HG02610 (cell line): ENCODE measurements at regions not wholly inside any gene's neighbourhood (a gene's known extent, or its start where the extent isn't known, plus 50 kb on each side); places are given as distances from the start of the nearest gene placed in this dataset.
"Not testable (repeated sequence)": the region's sequence is repeated elsewhere in the genome, so short reads cannot be mapped to it uniquely, and the experiment has no call there.

ENCODE experiments used
- ATAC-seq: cut with Tn5 transposase; IDR thresholded peaks from one replicate; pipeline ENCODE4 v1.9.1; 2021; ENCODE audit warnings: mild to moderate bottlenecking, moderate library complexity; ENCODE audit not compliant: unreplicated experiment

DNA sequence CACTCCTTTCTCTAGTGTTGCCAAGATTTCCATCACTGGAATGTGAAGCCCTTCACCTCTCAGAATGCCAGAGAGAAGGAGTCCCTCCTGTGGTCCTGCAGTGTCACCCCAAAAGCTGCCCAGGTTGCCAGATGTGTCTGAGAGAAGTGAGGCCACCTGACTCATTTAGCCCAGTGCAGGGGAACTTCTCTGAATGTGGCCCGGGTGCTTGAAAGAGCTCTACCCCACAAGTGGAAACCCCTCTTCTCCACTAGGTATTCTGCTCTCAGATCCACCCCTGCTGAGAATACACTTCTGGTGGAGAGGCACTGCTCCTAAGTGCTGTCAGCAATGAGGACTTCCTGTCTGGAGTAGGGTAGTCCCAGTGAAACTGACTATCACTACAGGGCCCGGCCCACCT is 334.8 kb downstream of the ANAPC1 start:
- not testable (repeated sequence) for ATAC-seq

DNA sequence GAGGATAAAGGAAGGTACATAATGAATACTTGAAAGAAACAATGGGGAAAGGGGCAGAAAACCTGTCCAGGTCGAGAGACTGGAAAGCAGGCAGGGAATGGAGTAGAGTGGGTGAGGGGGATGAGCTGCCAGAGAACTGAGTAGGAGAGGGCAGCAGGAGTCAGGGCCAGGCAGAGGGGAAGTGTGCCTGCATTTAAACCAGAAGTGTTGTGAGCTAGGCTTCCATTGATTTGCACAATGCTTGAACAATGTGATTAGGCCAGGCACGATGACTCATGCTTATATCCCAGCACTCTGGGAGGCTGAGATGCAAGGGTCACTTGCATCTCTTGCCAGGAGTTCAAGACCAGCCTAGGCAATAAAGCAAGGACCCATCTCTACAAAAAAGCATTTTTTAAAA is 332.6 kb downstream of the ANAPC1 start:
- not testable (repeated sequence) for ATAC-seq

DNA sequence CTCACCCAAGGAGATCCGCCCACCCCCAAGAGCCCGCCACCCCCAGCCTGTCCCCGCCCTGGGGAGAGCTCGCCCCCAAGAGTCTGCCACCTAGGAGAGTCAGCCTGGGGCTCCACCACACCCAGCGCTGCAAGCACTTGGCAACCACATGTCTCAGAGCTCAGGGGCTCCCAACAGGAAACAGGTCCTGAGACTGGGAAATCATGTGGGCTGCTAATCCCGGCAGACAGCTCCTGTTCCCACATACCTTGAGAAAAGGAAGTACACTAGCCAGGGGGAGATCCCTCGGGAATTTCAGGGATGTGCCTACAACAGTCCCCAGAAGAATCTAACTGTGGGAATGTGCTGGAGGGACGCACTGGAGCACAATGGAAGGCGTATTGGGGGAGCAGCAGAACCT is 331.4 kb downstream of the ANAPC1 start:
- ATAC-seq: not testable (repeated sequence)

DNA sequence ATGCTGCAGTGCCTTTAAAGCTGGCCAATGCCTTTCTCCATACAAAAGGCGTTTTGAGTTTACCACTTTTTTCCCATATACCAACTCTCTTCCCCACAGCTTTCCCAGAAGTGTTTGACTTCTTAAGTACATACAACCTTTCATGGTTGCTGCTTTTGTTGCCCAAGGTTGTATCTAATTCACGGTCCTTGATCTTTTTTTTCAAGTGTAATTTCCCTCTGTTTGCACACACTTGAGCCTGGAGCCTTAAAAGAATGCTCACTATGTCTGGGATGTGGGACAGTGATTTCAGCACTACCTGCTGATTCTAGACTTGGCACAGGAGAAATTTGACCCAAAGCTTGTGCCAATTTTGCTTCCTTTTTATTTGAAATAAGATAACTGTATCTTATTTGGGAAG is 324.7 kb downstream of the ANAPC1 start:
- ATAC-seq: not testable (repeated sequence)

DNA sequence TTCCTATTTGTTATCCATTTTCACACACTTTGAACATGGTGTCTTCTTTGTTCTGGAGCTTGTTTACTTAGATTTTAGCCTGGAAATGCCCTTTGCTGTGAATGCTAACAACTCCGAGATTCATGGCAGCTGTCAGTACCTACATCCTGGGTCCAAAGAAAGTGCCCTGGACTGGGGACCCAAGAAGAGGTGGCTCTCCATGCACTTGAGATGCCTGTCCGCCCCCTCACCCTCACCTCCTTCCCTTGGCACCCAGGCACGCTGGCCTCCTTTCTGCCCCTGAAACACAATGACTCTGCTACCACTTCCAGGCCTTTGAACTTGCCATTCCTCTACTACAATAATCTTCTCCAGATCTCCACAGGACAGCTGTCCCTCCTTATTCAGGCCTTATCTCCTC is 324.2 kb downstream of the ANAPC1 start:
- ATAC-seq: not testable (repeated sequence)

DNA sequence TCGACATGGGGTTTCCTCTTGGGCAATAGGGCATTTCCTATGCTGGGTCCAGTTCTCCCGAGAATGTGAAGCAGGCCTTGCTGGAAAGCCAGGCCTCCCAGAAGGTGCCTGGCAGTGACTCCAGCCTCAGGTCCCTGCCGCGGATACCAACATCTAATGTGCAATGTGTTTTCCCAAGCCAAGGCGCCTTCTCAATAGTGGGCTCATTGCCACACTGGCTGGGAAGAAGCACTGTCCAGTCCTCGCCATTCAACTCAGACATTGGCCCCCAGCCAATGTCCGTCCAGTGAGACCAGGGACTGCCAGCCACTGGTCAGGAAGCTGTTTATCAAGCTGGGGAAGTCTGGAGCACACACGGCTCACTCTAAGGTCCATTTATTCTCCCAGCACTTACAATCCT is 317.9 kb downstream of the ANAPC1 start:
- ATAC-seq: not testable (repeated sequence)

DNA sequence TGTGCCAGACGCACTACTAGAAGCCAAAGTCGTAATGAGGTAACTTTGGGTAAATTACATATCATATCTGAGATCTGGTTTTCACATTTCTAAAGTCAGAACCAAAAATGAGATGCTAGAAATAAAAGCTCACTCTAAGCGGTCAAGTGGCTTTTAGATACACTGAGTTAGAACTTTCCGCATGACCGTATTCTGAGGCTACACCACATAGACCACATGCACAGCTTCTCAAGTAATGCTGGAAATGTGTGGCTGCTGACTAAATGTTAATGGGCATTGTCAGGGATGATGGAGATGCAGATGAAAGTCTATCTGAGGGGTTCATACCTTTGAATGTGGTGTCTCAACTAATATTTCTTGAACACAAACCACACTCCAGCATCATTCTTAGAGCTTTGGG is 316.8 kb downstream of the ANAPC1 start:
- not testable (repeated sequence) for ATAC-seq

DNA sequence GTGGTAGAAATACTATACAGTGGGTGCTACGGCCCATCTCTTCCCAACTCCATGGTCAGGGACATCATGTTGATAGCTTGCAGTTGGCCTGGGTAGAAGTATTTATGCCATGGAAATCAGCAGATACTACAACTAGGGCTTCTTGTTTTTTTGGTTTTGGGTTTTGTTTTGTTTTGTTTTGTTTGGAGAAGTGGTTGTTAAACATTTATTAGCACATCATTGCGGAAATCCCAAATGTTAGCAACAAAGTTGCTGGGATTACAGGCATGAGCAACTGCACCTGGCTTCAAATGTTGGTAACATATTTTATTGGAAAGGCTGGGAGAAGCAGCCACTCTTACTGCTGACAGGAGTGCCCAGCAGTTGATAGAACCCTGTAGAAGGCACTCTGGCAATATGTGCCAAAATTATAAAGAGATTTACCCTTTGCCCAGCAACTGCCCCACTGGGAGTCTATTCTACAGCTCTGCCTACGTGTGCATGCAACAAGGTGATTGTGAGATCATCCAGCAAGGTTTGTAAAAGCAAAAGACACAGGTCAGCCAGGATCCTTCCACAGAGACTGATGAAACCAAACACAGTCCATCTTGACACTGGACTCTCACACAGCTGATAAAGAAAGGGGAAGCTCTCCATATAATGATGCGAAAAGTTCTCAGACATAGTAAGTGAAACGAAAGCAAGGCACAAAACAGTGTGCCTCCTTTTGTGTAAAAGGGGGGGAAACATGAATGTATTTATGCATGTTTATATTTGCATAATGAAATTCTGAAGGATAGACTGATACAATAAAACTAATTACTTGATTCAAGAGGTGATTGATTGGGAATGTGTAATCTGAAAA is 314.4 kb downstream of the ANAPC1 start:
- ATAC-seq: not testable (repeated sequence)

DNA sequence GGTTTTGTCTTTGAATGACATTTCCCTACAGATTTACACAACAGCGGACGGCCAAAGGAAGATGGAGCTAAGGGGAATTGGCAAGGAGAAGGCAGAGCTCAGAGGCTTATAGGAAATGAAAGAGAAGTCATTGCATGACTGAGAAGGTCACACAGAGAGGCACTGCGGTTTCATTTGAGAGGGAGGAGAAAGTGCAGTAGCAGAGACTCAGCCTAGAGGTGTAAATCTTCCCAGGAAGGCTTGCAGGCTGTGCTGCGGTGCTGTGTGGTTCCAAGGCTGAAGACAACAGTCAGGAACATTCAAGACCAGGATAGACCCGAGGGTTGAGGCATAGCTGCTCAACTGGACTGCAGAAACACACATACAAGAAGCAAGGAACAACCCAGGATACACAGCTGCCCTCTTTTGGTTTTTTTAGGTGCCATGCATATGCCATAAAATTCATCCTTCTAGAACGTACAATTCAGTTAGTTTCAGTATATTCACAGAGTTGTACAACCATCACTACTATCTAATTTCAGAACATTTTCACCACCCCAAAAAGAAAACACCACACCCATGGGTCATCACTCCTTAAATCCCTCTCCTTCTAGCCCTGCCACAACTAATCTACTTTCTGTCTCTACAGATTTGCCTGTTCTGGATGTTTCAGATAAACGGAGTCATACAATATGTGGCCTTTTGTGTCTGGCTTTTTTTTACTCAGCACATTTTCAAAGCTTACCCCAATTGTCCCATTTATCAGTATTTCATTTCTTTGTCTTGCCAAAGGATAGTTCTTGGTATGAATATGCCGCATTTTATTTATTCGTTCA is 313.5 kb downstream of the ANAPC1 start:
- ATAC-seq: peak; percentile 89

DNA sequence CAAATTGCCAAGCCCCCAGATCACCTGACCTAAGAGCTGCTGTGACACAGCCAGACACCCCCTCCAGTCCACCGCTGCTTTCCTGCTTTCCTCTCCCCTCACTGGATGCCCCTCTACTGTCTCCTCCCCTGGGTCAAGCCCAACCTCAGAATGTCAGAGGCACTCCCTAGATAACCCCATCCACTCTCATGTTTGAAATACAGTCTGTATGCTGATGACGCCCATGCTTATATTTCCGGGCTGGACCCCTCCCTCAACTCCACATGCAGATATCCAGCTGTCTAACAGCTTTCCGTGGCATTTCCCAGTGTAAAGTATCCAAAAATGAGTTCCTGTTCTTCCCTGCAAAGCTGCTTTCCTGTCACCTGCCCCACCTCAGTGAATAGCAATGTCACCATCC is 309.2 kb downstream of the ANAPC1 start:
- ATAC-seq: not testable (repeated sequence)

DNA sequence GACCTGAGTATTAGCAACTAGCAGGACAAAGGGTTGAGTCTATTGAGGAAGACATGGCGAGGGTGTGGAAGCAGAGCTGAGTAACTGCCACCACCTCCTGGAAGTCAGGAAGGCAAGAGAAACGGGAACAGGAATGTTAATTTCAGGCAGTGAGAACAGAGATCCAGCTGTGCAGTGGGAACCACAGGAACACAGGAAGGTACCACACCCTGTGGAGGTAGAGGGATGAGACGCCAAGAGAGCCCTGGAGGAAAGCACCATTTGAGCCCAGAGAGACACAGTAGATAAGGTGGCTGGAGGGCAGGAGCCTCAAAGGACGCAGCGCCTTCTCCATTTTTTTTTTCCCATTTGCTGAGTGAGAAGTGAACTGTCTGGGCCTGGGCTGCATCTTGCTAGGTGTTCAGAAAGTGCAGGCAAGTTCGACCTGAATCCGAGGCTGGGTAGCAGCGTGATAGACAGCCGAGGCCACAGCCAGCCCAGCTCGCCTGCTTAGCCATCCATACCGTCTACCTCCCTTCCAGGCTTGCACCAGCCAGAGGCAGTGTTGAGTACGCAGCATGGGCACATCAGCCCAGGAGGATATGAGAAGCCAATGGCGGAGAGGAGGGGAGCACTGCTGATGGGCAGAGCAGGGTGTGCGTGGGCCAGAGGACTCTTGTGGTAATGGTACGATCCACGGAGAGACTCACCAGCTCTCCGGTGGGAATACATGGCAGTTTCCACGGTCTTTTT is 306.7 kb downstream of the ANAPC1 start:
- ATAC-seq: not testable (repeated sequence)

DNA sequence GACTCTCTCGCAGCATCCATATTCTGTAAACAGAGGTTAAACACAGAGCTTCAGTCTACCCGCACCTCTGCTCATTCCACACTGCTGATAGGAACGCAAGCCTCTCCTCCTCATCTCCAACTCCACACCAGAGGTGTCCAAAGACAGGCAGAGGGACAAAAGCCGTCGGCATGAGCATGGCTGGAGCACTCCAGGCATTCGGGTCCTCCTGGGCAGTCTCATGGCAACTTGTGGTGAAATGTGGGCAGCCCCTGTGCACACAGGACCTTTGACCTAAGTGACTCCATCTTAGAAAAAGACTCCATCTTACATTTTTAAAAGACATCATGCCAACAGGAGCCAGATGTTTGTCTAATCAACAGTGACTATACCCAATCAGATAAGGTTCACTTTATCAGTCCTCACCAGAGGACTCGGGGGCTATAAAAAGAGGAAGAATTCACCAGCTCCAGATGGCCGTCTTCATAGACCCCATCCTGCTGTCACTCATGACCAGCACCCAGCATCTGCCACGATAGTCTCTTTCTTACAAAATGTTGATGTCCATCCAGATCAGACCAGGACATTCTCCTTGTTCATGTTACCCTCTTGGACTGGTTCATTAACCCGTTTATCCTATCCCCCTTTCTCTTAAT is 304.4 kb downstream of the ANAPC1 start:
- ATAC-seq: not testable (repeated sequence)

DNA sequence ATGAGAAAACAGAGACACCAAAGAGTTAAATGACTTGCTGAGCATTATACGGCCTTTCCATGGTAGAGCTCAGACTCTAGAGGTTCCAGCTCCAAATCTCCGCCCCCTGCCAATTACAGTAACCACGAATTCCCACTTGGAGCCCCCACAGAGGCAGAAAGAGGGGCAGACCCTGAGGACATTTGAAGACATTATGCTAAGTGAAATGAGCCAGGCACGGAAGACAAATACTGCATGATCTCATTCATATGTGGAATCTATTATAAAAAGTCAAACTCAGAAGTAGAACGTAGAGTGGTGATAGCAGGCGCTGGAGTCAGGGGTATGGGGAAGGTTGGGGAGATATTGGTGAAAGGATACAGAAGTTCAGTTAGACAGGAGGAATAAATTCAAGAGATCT is 303.4 kb downstream of the ANAPC1 start:
- not testable (repeated sequence) for ATAC-seq

DNA sequence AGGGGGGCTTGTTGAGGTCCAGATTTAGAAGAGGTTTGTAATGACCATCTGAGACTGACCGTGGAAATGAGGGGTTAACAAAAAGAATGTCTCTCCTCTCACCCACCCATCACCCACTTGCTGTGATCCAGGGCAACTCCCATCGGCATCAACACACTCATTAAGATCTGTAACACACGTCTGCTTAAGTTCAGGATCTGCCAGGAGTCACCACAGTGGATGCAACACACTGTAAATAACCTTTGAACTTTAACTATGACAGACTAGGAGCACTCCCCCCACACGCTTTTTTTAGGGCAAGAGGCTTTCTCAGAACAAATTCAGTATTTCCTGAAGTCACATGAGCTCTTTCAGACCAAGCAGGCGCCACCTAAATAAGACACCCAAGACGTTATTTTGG is 301.9 kb downstream of the ANAPC1 start:
- not testable (repeated sequence) for ATAC-seq

DNA sequence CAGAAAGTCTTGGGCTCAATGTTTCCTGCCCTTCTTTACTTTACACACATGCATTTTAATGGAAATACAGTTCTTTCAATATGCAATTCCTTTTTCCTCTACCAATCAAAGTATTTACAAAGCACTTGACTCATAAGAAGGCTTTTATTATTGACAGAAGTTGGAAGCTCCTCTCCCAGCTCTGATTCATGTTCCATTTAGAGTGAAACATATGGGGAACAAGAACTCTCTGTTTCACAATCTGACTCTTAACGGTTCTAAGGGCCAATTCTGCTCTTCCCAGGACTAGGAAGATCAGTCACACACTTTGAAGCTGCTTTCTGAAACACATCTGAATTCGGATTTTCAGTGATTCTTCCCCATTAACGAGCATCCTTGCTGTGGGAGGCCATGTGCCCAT is 300.5 kb downstream of the ANAPC1 start:
- not testable (repeated sequence) for ATAC-seq

DNA sequence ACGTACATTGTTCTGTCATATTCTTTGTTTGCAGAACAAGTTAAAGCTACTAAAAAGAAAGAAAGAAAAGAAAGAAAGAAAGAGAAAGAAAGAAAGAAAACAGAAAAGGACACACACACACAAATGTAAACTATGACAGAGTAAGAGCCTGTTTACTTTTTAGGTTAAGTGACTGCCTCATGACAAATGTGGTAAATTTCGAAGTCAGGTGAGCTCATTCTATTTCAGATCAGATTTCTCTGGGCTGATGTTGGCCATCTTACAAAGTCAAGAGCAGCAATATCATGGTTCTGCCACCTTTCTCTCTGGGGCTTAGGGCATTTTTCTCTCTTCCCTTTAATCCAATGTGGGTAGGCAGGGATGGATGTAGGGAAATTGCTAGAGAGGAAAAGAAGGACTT is 299.5 kb downstream of the ANAPC1 start:
- ATAC-seq: not testable (repeated sequence)

DNA sequence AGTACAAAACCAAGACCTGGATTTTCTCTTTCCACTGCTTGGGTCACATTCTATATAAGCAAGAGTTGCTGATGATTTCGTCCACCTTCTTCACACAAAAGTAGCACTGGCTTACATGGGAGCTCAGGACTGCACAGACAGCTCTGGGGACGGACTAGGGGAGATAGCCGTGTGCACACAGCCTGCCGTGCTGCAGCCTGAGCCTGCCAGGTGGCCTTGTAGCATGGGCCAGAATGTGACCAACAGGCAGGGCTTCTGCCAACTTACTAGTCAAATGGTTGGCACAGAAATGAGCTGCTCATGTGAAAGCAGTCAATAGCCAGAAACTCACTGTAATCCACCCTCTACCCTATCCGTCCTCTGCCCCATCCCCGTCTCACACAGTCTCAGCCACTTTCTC is 299.0 kb downstream of the ANAPC1 start:
- not testable (repeated sequence) for ATAC-seq

DNA sequence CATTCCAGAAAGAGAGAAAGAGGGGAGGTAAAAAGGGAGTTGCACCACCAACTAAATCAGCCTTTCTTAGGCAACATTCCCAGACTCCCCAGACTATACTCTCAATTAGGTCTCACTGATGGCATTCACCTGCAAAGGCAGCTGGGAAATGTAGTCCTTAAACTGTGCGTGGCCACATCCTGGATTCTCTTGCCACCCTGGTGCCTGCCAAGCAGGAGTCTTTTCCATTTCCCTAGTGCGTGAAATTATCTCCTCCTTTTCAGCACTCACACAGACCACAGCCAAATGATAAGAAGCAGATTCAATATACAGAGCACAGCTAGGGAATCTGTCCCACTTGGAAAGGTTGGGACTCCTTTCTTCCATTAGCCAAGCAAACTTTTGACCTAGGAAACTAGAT is 298.0 kb downstream of the ANAPC1 start:
- ATAC-seq: not testable (repeated sequence)

DNA sequence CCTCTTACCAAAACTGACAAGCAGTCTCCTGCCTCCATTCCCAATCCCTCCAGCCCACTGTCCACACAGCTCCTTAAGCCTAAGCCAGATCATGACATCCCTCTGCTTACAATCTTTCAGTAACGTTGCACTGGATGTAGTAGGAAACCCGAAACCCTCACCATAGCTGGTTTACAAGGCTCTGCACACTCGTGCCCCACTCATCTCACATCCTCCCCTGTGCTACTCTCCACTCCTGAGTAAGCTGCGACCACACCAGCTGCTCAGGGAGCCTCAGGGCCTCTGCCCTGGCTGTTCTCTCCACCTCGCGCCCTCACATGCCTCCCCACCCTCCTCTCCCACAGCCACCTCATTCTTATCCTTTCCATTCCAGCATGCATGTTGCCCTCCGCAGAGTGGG is 288.9 kb downstream of the ANAPC1 start:
- not testable (repeated sequence) for ATAC-seq

DNA sequence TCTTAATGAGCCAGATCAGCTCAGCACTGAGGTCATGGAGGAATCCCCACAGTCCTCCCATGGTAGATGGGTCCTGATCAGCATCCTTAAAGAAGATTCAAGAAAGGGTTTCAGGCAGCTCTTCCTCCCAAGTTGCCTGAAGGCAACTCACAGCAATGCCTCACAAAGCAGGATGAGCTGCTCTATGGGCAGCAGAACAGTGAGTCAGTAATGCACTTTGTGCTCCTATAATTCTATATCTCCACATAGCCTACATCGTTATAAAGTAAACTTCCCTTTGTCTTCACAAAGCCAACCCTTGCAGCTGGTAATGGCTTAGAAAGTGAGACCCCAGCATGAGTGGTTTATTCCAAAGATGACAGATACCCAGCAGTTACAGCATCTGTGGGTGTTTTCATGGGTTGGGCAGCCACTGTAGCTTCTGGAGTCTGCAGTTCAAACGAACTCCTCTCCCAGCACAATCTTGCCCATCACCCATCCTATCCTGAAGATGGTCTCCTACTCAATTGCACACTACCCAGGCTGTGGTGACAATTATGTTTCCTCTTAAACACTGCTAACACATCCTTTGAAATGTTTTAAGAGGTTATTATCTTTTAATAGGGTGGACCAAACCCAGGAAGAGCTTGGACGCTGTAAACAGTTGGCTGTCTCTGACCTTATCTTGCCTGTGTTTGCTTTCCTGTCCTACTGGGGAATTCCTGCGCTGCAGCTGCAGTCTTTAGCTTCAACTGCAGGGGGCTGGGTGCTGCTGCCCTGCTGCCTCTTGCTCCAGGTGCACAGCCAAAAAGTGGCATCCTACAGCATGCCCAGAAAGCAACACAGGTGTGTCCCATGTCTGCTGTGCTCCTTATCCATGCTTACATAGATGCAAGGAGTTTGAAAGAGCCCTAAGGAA is 286.9 kb downstream of the ANAPC1 start:
- ATAC-seq: not testable (repeated sequence)
